DND-41 (cell line): ENCODE measurements at regions not wholly inside any gene's neighbourhood (a gene's known extent, or its start where the extent isn't known, plus 50 kb on each side); places are given as distances from the start of the nearest gene placed in this dataset.

Source experiments
- EZH2 ChIP-seq: IDR thresholded peaks from 3 replicates; pipeline ENCODE4 v1.6.1; 2012; ENCODE audit warnings: borderline replicate concordance, low read depth, mild to moderate bottlenecking, moderate library complexity, low read length, inconsistent platforms; ENCODE audit not compliant: severe bottlenecking
- TF ChIP-seq, protein P1 (sequence below): IDR thresholded peaks from 2 replicates; pipeline ENCODE4 v1.5.1; 2012; ENCODE audit warnings: borderline replicate concordance, low read length, moderate library complexity, mild to moderate bottlenecking; ENCODE audit not compliant: poor library complexity, severe bottlenecking; ENCODE audit errors: extremely low read depth

DNA sequence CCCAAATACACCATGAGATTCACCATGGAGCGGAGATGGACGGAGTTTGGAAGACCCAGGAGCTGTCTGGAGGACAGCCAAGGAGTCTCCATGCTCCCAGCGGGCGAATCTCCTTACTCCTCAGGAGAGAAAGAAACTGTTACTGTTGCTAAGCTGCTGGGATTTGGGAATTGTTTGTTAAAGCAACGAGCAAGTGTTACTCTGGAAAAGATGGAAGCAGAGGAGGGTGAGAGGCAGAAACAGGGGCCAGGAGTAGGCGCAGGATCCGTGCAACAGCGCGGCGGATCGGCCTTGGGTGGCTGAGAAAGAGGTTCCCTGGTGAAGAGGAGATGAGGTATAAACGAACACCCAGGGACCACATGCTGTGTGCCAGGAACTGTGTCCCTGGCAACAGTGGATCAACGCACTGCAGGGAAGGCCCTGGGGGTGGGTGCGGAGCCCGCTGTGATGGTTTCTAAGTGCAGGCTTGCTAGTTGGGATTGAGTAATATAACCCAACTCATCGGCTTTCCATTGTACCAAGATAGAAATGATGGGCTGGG is 1436.4 kb downstream of the BRD1 start:
- TF ChIP-seq, protein P1, sequence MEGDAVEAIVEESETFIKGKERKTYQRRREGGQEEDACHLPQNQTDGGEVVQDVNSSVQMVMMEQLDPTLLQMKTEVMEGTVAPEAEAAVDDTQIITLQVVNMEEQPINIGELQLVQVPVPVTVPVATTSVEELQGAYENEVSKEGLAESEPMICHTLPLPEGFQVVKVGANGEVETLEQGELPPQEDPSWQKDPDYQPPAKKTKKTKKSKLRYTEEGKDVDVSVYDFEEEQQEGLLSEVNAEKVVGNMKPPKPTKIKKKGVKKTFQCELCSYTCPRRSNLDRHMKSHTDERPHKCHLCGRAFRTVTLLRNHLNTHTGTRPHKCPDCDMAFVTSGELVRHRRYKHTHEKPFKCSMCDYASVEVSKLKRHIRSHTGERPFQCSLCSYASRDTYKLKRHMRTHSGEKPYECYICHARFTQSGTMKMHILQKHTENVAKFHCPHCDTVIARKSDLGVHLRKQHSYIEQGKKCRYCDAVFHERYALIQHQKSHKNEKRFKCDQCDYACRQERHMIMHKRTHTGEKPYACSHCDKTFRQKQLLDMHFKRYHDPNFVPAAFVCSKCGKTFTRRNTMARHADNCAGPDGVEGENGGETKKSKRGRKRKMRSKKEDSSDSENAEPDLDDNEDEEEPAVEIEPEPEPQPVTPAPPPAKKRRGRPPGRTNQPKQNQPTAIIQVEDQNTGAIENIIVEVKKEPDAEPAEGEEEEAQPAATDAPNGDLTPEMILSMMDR: no peak
- no peak for TF ChIP-seq EZH2
